Fibroblast of the aortic adventitia (primary cell): ENCODE measurements at regions not wholly inside any gene's neighbourhood (a gene's known extent, or its start where the extent isn't known, plus 50 kb on each side); places are given as distances from the start of the nearest gene placed in this dataset.
A peak's percentile ranks its signal among the peaks of the same experiment; 100 is the strongest.

Experiments used
- DNase-seq: peaks from one replicate; pipeline ENCODE4 v3.0.0-alpha.2; 2010; ENCODE audit warnings: low read depth
- H3K4me3 ChIP-seq: 2 replicates; pipeline ENCODE4 v1.5.1; 2011; ENCODE audit warnings: low read depth, mild to moderate bottlenecking, control low read depth, low read length, moderate library complexity
- TF ChIP-seq, protein P1 (sequence below): IDR thresholded peaks from 2 replicates; pipeline ENCODE4 v1.5.1; 2011; ENCODE audit warnings: mild to moderate bottlenecking, low read length, control low read depth, inconsistent platforms; ENCODE audit not compliant: insufficient read depth

GRCh38 chr5:92594031-92594430 is 987.0 kb downstream of the NR2F1-AS1 start:
- no peak overlapping the region for H3K4me3 ChIP-seq
- DNase-seq = no peak
- TF ChIP-seq, protein P1, sequence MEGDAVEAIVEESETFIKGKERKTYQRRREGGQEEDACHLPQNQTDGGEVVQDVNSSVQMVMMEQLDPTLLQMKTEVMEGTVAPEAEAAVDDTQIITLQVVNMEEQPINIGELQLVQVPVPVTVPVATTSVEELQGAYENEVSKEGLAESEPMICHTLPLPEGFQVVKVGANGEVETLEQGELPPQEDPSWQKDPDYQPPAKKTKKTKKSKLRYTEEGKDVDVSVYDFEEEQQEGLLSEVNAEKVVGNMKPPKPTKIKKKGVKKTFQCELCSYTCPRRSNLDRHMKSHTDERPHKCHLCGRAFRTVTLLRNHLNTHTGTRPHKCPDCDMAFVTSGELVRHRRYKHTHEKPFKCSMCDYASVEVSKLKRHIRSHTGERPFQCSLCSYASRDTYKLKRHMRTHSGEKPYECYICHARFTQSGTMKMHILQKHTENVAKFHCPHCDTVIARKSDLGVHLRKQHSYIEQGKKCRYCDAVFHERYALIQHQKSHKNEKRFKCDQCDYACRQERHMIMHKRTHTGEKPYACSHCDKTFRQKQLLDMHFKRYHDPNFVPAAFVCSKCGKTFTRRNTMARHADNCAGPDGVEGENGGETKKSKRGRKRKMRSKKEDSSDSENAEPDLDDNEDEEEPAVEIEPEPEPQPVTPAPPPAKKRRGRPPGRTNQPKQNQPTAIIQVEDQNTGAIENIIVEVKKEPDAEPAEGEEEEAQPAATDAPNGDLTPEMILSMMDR = no peak

DNA sequence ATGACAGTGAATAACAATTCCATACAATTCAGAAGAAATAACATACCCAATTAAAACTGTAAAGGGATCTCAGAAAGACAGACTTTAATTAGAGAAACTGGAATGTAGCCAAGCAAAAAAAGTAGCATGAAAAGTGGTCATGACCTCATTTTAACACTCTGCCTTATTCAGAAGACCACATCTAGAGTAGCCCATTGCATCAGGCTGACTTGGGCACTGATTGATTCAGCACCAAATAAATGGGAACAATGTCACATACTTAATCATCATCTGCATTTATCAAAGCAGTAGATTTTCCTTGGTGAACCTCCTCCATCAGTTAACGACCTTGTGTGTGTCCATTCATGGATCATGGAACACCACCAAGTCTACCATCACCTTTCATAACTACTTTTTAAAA is 992.1 kb downstream of the NR2F1-AS1 start:
- H3K4me3 ChIP-seq = no peak overlapping the region
- no peak for DNase-seq
- TF ChIP-seq, protein P1 = no peak

GRCh38 chr5:92581690-92582089 is 999.3 kb downstream of the NR2F1-AS1 start:
- TF ChIP-seq, protein P1 = no peak
- no peak for DNase-seq
- H3K4me3 ChIP-seq = no peak overlapping the region

DNA sequence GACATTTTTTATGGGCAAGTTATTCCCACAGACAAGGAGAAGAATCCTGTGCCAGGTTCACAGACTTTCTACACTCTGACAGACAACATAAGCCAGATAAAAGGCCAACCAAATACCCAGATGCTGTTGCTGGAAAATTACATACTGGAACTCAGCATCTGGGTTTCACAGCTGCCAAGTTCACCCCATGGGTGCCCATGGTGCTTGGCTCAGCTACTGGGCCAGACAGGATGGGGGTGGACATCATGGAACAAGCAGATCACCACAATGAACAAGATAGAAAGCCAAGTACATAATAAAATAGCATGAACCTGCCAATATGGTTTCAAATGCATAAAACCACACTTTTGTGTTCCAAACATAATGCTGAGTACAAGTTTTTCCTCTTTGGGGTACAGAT is 999.8 kb downstream of the NR2F1-AS1 start:
- peak; percentile 5 for DNase-seq
- no peak overlapping the region for H3K4me3 ChIP-seq
- TF ChIP-seq, protein P1 = no peak

GRCh38 chr5:92580814-92581213 is 1000.2 kb downstream of the NR2F1-AS1 start:
- no peak overlapping the region for H3K4me3 ChIP-seq
- TF ChIP-seq, protein P1 = no peak
- DNase-seq = no peak

DNA sequence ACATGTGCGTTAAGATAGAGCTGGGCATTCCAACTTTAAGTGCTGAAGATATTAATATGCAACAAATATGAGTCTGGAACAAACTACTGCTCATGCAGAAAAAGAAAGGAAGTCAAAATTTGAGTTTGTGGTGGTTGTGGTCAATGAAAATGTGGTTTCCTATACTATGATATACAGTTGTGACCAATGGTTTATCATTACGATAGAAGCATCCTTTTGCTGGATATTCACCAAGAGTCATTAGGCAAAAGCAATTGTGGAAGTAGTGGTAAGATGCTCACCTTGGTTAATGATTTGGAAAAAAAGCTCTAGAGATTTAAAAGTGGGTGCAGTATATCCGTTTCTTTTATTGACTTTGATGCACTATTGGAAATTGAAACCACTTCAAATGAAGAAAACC is 1007.0 kb downstream of the NR2F1-AS1 start:
- no peak for DNase-seq
- H3K4me3 ChIP-seq = no peak overlapping the region

GRCh38 chr5:92568522-92568921 is 1012.5 kb downstream of the NR2F1-AS1 start:
- no peak overlapping the region for H3K4me3 ChIP-seq
- no peak for DNase-seq
- TF ChIP-seq, protein P1 = no peak

More for the DNA sequence above, 1007.0 kb downstream of the NR2F1-AS1 start:
- TF ChIP-seq, protein P1 = no peak
